Suprapubic skin (tissue), 4 donors: ENCODE measurements at regions not wholly inside any gene's neighbourhood (a gene's known extent, or its start where the extent isn't known, plus 50 kb on each side); places are given as distances from the start of the nearest gene placed in this dataset.

Experiments
- DNase-seq, 2 donors: peaks; one replicate each; pipeline ENCODE4 v3.0.0-alpha.2; 2019; ENCODE audit warnings: low spot score in 2 of 2
- H3K27ac ChIP-seq: fragments of 200-600 bp; sonication (generic); one replicate; pipeline ENCODE4 v1.5.1; 2019
- H3K27me3 ChIP-seq: fragments of 200-600 bp; sonication (generic); one replicate; pipeline ENCODE4 v1.5.1; 2019
- H3K36me3 ChIP-seq: fragments of 200-600 bp; sonication (generic); one replicate; pipeline ENCODE4 v1.5.1; 2019
- H3K4me1 ChIP-seq: fragments of 200-600 bp; sonication (generic); one replicate; pipeline ENCODE4 v1.5.1; 2019
- H3K4me3 ChIP-seq: fragments of 200-600 bp; sonication (generic); one replicate; pipeline ENCODE4 v1.5.1; 2019; ENCODE audit warnings: mild to moderate bottlenecking
- H3K9me3 ChIP-seq: fragments of 200-600 bp; sonication (generic); one replicate; pipeline ENCODE4 v1.5.1; 2019
- CTCF ChIP-seq, 2 donors: fragments of 200-600 bp in 1 of 2; fragments of 450-650 bp in 1 of 2; sonication (generic) in 1 of 2; IDR thresholded peaks; one replicate each; pipeline ENCODE4 v1.5.1; 2016 to 2019; ENCODE audit warnings: antibody characterized with exemption in 2 of 2, mild to moderate bottlenecking in 1 of 2, moderate library complexity in 1 of 2
- EP300 ChIP-seq: sonication (generic); formaldehyde crosslinking; IDR thresholded peaks from one replicate; pipeline ENCODE4 v1.6.1; 2017; ENCODE audit warnings: antibody characterized with exemption
- POLR2A ChIP-seq, 2 donors: fragments of 450-650 bp; IDR thresholded peaks; one replicate each; pipeline ENCODE4 v1.6.1; 2017; ENCODE audit warnings: antibody characterized with exemption in 2 of 2, mild to moderate bottlenecking in 2 of 2, moderate library complexity in 2 of 2
- POLR2AphosphoS5 ChIP-seq, 3 donors: sonication (generic); formaldehyde crosslinking; IDR thresholded peaks; one replicate each; pipeline ENCODE4 v1.6.1; 2017; ENCODE audit warnings: antibody characterized with exemption in 3 of 3
- WGBS: methylation state at CpG from one replicate; pipeline ENCODE4 v1.1.5; 2018; 5-methylcytosine and 5-hydroxymethylcytosine counted together

- Histone ChIP-seq H3K4me1 (no peaks in the 10 kb centered on the region), H3K9me3 (no peaks in the 10 kb centered on the region), H3K4me3 (no peak overlapping the region), H3K36me3 (no peaks in the 10 kb centered on the region), H3K27me3 (no peaks in the 10 kb centered on the region), H3K27ac (no peak overlapping the region)
- no peak for DNase-seq
- TF ChIP-seq POLR2AphosphoS5 (IDR thresholded peaks at IDR 0.05) (no peak), EP300 (no peak), CTCF (IDR thresholded peaks at IDR 0.05) (no peak), POLR2A (IDR thresholded peaks at IDR 0.05) (no peak)
Observed at GRCh38 chr20:52622081-52622480, 350.1 kb upstream of the TSHZ2 start.

DNA sequence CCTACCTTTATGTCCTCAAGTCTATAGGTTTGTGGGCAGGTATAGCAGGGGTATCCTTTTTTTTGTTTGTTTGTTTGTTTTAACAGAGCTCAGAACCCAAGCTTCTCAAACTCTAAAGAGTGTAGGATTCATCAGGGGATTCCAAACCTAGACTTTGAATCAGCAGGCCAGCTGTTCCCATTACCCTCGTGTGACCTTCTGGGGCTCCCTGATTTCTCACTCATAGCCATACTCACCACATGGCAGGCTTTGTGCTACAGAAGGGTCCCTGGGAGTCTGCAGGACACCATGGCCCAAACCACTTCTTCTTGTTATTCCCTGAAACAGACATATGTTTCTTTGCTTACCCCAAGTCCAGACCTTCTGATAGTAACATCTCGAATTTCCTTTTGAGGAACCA is 350.8 kb upstream of the TSHZ2 start:
- TF ChIP-seq EP300, result no peak
- no peak for TF ChIP-seq POLR2AphosphoS5 (IDR thresholded peaks at IDR 0.05)
- no peak for TF ChIP-seq CTCF (IDR thresholded peaks at IDR 0.05)
- no peak for TF ChIP-seq POLR2A (IDR thresholded peaks at IDR 0.05)
- no peak for DNase-seq
- Histone ChIP-seq H3K36me3 (no peaks in the 10 kb centered on the region), H3K9me3 (no peaks in the 10 kb centered on the region), H3K4me1 (no peaks in the 10 kb centered on the region), H3K27ac (no peak overlapping the region), H3K4me3 (no peak overlapping the region), H3K27me3 (peaks cover 3% of the 10 kb centered on the region)
- WGBS, result 85% methylated on average over 2 of the region's 2 CpGs

DNA sequence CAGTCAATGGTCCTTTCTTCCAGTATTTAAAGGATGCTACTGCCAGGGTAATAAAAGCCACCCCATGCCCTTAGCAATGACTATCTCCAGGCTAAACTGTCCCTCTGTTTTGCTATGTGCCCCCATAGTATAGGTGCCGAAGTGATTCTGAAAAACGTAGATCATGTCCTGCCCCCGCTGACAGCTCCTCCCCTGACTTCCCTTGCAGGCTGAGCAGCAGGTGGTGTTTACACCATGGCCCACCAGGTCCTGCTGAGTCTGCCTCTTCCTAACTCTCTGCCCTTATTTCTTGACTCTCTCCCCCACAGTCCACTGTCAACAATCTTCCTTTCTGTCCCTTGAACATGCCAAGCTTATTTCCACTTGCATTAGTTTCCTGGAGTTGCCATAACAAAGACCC is 352.5 kb upstream of the TSHZ2 start:
- H3K4me3 ChIP-seq, result no peak overlapping the region
- no peak overlapping the region for H3K27ac ChIP-seq
- WGBS, result 60% methylated on average over 3 of the region's 3 CpGs
- TF ChIP-seq POLR2AphosphoS5 (IDR thresholded peaks at IDR 0.05) (no peak), POLR2A (IDR thresholded peaks at IDR 0.05) (no peak), EP300 (no peak), CTCF (IDR thresholded peaks at IDR 0.05) (no peak)
- H3K36me3 ChIP-seq, result no peaks in the 10 kb centered on the region
- H3K27me3 ChIP-seq, result peaks cover 6% of the 10 kb centered on the region
- H3K9me3 ChIP-seq, result no peaks in the 10 kb centered on the region
- DNase-seq, result no peak
- no peaks in the 10 kb centered on the region for H3K4me1 ChIP-seq

- Histone ChIP-seq H3K4me1 (no peaks in the 10 kb centered on the region), H3K27me3 (peaks cover 6% of the 10 kb centered on the region), H3K4me3 (no peak overlapping the region), H3K9me3 (no peaks in the 10 kb centered on the region), H3K36me3 (no peaks in the 10 kb centered on the region), H3K27ac (no peak overlapping the region)
- WGBS, result 45% methylated on average over 5 of the region's 5 CpGs
- no peak for TF ChIP-seq POLR2A (IDR thresholded peaks at IDR 0.05)
- DNase-seq, result no peak
Observed at GRCh38 chr20:52619101-52619500, 353.1 kb upstream of the TSHZ2 start.

DNA sequence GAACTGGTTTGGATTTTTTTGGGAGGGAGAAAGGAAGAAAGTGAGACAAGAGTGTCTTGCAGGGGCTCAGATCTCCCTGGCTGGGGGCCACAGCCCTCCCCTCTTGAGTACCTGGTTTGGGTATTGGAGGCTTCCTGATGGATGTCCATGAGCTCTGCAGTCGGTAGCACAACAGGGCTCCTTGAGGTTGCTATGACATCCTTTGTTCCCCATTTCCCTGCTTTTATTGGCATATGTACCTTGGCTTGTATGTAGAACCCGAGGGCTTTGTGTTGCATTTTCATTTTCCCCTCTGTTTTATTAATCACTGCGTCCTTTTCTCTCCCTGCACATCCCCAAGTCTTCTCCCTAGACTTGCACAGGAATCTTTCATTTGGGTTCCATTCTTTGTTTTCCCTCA is 355.5 kb upstream of the TSHZ2 start:
- no peak for DNase-seq
- Histone ChIP-seq H3K4me1 (no peaks in the 10 kb centered on the region), H3K27ac (no peak overlapping the region), H3K27me3 (peaks cover 10% of the 10 kb centered on the region), H3K36me3 (no peaks in the 10 kb centered on the region), H3K4me3 (no peak overlapping the region), H3K9me3 (no peaks in the 10 kb centered on the region)
- TF ChIP-seq CTCF (IDR thresholded peaks at IDR 0.05), result no peak
- TF ChIP-seq POLR2A (IDR thresholded peaks at IDR 0.05), result no peak
- no peak for TF ChIP-seq POLR2AphosphoS5 (IDR thresholded peaks at IDR 0.05)
- TF ChIP-seq EP300, result no peak
- WGBS, result 41% methylated on average over 3 of the region's 3 CpGs
